Suprapubic skin (tissue), 4 donors: ENCODE measurements at regions not wholly inside any gene's neighbourhood (a gene's known extent, or its start where the extent isn't known, plus 50 kb on each side); places are given as distances from the start of the nearest gene placed in this dataset.

Source experiments
- CTCF ChIP-seq, 2 donors: fragments of 200-600 bp in 1 of 2; fragments of 450-650 bp in 1 of 2; sonication (generic) in 1 of 2; IDR thresholded peaks; one replicate each; pipeline ENCODE4 v1.5.1; 2016 to 2019; ENCODE audit warnings: antibody characterized with exemption in 2 of 2, mild to moderate bottlenecking in 1 of 2, moderate library complexity in 1 of 2
- EP300 ChIP-seq: sonication (generic); formaldehyde crosslinking; IDR thresholded peaks from one replicate; pipeline ENCODE4 v1.6.1; 2017; ENCODE audit warnings: antibody characterized with exemption
- POLR2A ChIP-seq, 2 donors: fragments of 450-650 bp; IDR thresholded peaks; one replicate each; pipeline ENCODE4 v1.6.1; 2017; ENCODE audit warnings: antibody characterized with exemption in 2 of 2, mild to moderate bottlenecking in 2 of 2, moderate library complexity in 2 of 2
- POLR2AphosphoS5 ChIP-seq, 3 donors: sonication (generic); formaldehyde crosslinking; IDR thresholded peaks; one replicate each; pipeline ENCODE4 v1.6.1; 2017; ENCODE audit warnings: antibody characterized with exemption in 3 of 3

DNA sequence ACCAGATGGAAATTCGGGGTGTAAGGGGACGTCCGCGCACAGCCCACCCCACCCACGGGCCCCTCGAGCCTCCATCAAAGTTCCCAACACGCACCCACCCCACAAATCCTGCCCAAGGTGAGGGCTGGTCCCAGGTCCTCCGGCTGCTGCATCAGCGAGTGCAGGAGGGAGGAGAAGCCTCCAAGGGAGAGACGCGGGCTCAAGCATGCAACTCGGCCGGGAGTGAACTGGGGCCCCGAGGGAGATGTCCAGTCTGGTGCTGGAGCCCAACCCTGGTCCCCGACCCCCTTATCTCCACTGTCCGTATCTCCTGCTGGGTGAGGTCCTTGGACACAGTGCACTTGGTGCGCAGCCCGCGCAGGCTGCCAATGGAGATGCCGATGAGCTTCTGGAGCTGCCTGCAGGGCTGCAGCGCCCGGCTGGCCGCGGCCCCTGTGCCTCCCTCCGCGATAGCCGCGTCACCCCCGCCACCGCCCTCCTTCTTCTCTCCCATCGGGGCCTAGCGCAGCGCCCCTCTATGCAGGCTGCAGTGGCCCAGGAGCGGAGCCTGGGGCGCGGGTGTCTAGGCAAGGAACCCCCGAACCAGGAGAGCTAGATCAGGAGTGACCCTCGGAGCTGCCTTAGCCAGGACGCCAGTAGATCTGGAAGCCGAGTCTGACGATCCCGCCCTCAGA is 489.2 kb downstream of the ZNF33B start:
- TF ChIP-seq CTCF (IDR thresholded peaks at IDR 0.05) (no peak), POLR2A (IDR thresholded peaks at IDR 0.05) (no peak), POLR2AphosphoS5 (IDR thresholded peaks at IDR 0.05) (no peak), EP300 (no peak)
